NCI-H187 (cell line): ENCODE measurements at regions not wholly inside any gene's neighbourhood (a gene's known extent, or its start where the extent isn't known, plus 50 kb on each side); places are given as distances from the start of the nearest gene placed in this dataset.
"Not testable (repeated sequence)": the region's sequence is repeated elsewhere in the genome, so short reads cannot be mapped to it uniquely, and the experiment has no call there.

Experiments
- DNase-seq, 2 experiments: peaks; one replicate each; lab custom pipeline; 2025; lab: John Stamatoyannopoulos, UW

GRCh38 chr18:1045658-1046057 lies 141.0 kb downstream of the ADCYAP1 start:
- no peak for DNase-seq

DNA sequence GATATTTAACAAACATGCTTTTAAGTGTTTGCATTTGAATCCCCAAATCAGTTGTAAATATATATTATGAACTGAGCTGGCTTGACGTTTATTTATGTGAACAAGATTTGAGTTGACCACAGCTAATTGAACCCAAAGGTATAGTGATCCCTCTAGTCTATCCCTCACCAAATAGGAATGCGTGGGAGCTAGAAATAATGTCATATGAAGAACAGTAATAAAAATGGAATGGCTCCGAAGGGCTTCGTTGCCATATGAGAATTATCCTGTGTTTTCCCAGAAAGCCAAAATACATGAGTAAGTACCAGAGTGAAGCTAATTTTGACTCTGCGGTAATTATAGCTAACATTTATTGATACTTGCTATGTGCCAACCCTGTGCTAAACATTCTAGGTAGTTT lies 142.7 kb downstream of the ADCYAP1 start:
- DNase-seq = no peak

DNA sequence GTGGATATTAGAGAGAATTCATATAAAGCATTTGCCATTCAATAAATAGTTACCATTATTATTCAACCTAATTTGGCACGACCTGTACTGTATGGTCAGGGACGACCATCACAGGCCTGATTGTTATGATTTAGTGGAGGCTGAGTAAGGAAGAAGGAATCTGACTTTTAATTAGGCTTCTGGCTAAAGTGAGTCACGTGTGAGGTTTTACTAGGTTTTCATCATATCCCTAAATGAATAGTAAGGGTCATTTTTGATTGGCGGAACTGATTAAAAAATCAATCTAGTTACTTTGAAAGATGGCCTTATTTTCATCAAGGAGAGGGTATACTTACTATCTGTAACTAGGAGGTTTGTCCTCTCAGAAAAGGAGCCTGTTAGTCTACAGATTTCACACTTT lies 143.4 kb downstream of the ADCYAP1 start:
- DNase-seq = no peak

GRCh38 chr18:1049173-1049572 lies 144.5 kb downstream of the ADCYAP1 start:
- DNase-seq = no peak

DNA sequence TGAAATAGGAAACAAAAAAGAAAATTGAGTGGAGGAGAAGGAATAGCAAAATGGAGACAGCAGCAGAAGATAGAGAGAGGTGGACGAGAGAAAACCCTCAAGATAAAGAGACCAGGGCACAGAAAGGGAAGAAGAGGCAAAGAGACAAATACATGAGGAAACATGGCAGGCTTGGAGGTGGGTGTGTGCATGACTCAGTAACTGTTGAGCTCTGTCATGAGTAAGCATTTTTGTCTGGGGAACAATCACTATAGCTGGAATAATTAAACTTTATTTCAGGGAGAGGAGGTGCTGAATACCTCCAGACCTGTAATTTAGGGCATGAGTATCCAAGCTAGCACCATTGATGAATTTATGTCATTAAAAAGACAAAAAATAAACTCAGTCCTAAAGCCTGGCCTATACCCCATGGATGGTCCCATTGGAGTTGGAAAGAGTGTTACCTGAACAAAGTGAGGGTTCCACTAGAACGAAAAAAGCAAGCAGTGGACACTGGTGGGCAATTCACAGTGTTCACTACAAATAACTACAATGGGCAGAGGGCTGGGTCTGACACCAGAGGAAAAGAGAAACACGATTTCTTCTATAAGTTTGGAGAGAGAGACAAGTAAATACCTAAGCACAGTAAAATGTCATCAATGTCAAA lies 145.5 kb downstream of the ADCYAP1 start:
- no peak for DNase-seq

DNA sequence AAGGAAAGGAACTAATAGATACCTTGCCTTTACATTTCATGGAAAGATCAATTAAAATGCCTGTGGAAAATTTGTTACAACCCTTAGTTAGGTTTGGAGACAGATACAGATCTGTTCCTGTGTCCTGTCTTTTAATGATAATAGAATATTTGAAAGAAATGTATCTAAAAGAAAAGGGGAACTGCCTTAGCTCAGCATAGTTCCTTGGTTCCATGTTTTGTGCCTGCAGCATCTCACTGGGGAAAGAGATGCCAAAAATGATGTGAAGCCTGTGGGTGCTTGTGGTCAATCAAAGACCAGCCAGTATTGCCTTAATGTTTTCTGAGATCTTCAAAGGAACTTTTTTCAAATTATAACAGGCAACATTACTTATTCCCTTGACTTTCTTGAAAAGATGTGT lies 147.6 kb downstream of the ADCYAP1 start:
- DNase-seq = no peak

- DNase-seq = no peak
Measured at GRCh38 chr18:1053331-1054315, 149.0 kb downstream of the ADCYAP1 start.

DNA sequence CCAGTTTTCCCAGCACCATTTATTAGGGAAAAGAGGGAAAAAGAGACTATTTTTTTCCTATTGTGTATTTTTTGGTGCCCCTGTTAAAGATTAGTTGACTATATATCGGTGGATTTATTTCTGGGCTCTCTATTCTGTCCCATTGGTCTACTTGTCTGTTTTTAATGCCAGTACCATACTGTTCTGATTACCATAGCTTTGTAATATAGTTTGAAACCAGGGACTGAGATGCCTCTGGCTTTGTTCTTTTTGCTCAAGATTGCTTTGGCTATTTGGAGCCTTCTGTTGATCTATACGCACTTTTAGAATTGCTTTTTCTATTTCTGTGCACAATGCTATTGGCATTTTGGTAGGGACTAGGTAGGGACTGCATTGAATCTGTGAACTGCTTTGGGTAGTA lies 151.7 kb downstream of the ADCYAP1 start:
- DNase-seq = no peak

GRCh38 chr18:1057367-1057766 lies 152.7 kb downstream of the ADCYAP1 start:
- no peak for DNase-seq

DNA sequence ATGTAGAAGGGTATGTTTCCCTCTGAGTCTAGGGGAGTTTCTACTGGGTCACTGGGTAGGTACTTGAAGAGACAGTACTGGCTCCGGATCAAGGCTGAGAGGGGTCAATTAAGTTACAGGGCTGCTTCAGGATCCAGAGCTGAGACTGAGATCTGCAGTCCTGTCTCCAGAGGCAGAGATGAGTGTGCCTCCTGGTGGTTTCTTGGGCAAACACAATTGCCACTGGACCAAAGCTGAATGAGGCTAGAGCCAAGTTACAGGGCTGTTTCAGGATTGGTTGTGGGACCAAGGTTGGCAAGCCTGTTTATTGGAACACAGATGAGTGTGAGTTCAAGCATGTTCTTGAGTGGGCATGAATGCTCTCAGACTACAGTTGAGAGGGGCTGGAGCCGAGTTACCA lies 157.9 kb downstream of the ADCYAP1 start:
- no peak for DNase-seq

- no peak for DNase-seq
Measured at GRCh38 chr18:1075322-1075721, 170.7 kb downstream of the ADCYAP1 start.

DNA sequence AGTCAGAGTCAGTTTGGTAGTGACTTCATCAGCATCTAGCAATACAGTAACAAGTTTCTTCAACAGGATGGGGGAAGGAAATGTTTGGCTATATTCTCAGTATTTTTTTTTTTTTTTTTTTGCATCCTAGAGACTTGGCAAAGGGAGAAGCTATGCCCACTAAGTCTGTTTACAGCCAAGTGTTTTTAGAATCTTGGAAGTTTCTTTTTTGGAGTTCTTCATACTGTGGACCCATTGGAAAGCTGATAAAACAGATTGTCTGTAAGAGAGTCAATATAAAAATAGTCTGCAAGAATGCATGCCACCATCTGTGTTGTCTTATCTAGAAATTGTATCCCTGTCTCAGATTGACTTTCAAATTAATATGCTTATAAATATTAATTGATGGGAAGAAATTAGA lies 171.2 kb downstream of the ADCYAP1 start:
- DNase-seq = no peak

GRCh38 chr18:1078301-1078700 lies 173.6 kb downstream of the ADCYAP1 start:
- no peak for DNase-seq

DNA sequence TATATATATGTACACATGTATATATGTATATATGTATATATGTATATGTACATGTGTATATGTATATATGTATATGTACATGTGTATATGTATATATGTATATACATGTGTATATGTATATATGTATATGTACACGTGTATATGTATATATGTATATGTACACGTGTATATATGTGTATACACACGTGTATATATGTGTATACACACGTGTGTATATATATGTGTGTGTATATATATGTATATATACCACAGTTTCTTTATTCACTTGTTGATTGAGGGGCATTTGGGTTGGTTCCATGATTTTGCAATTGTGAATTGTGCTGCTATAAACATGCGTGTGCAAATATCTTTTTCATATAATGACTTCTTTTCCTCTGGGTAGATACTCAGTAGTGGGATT lies 179.0 kb downstream of the ADCYAP1 start:
- not testable (repeated sequence) for DNase-seq

GRCh38 chr18:1090758-1091157 lies 186.1 kb downstream of the ADCYAP1 start:
- DNase-seq = no peak

GRCh38 chr18:1092228-1092627 lies 187.6 kb downstream of the ADCYAP1 start:
- DNase-seq = no peak

- DNase-seq = no peak
Measured at GRCh38 chr18:1094409-1094808, 189.7 kb downstream of the ADCYAP1 start.

DNA sequence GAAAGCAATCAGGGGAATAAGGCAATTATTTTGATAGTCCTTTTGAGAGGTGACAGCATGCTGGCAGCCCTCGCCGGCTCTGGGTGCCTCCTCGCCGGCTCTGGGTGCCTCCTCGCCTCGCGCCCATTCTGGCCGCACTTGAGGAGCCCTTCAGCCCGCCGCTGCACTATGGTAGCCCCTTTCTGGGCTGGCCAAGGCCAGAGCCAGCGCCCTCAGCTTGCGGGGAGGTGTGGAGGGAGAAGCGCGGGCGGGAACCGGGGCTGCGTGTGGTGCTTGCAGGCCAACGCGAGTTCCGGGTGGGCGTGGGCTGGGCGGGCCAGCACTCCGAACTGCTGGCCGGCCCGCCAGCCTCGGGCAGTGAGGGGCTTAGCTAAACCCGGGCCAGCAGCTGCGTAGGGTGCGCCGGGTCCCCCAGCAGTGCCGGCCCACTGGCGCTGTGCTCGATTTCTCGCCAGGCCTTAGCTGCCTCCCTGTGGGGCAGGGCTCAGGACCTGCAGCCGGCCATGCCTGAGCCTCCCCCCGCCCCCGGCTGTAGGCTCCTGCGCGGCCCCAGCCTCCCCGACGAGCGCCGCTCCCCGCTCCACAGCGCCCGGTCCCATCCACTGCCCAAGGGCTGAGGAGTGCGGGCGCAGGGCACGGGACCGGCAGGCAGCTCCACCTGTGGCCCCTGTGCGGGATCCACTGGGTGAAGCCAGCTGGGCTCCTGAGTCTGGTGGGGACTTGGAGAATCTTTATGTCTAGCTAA lies 193.5 kb downstream of the ADCYAP1 start:
- not testable (repeated sequence) for DNase-seq

DNA sequence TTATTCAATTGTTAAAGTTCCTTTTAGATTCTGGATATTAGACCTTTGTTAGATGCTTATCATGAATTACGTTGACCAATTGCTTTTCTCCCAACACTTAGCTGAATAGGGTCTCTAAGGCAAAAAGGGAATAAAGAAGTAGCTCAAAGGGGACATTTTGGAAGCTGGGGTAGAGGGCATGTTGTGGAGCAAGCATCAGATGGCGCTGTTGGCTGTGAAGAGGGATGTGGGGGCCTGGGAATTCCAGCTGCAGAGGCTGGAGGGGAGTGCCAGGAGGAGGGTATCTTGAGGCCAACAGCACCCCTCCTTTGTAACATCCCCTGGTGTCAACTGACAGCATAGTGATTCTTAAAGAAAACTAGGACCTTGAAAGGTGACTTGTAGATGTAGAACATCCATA lies 198.2 kb downstream of the ADCYAP1 start:
- no peak for DNase-seq

GRCh38 chr18:1103537-1103936 lies 198.9 kb downstream of the ADCYAP1 start:
- DNase-seq = no peak

DNA sequence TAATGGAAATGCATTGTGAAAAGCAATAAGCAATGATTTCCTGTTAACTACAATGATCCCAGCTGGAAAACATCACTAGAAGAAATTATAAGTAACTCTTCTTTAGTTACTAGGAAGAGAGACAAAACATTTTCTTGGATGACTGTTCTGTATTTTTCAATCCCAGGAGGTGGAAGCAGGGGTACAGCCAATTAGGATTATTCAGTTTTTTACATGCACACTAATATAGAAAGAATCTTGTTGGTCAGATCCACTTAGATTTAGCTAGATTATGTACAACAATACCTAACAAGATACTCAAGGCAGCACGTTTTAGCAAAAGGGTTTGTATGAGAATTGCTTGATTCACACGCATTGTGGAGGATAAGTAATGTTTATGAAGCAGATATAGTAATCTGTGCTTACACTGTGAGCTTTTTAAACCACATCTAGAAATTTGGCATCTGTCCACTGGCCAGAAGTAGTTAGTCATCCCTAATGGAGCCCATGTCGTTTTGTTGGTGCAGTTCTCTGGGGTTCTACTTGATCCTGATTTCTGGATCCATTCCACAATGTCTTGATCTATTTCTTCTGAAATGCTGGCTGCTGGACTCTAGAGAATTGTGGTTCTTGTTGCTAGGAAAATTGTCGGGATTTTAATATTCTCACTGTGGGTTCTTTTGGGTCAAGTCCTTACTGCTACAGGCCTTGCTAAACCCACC lies 199.7 kb downstream of the ADCYAP1 start:
- no peak for DNase-seq

- DNase-seq = no peak
Measured at GRCh38 chr18:1124495-1124894, 219.8 kb downstream of the ADCYAP1 start.
